ENCODE measurements at regions not wholly inside any gene's neighbourhood (a gene's known extent, or its start where the extent isn't known, plus 50 kb on each side); places are given as distances from the start of the nearest gene placed in this dataset.

- TF ChIP-seq ZNF384 (IDR thresholded peaks at IDR 0.05) (no peak), FOXM1 (IDR thresholded peaks at IDR 0.05; ENCODE audit: borderline replicate concordance) (no peak), FOXA1 (IDR thresholded peaks at IDR 0.05) (no peak), ELF4 (IDR thresholded peaks at IDR 0.05) (no peak), PKNOX1 (IDR thresholded peaks at IDR 0.05) (no peak), BHLHE40 (IDR thresholded peaks at IDR 0.05; ENCODE audit: borderline replicate concordance) (no peak), SP1 (IDR thresholded peaks at IDR 0.05) (no peak), SUZ12 (IDR thresholded peaks at IDR 0.05) (no peak), FOXK2 (IDR thresholded peaks at IDR 0.05) (no peak), TARDBP (IDR thresholded peaks at IDR 0.05) (no peak)
Measured at GRCh38 chr3:137148917-137149316, 191.1 kb downstream of the IL20RB start.

Measured in HEK293T (cell line).